ENCODE measurements at regions not wholly inside any gene's neighbourhood (a gene's known extent, or its start where the extent isn't known, plus 50 kb on each side); places are given as distances from the start of the nearest gene placed in this dataset.

- no peak for TF ChIP-seq ZNF274 (IDR thresholded peaks at IDR 0.05; ENCODE audit: low read depth, low read length)
- no peak for TF ChIP-seq SUZ12 (IDR thresholded peaks at IDR 0.05; ENCODE audit: extremely low read depth, insufficient read depth, insufficient read length)
- no peak for TF ChIP-seq YY1 (IDR thresholded peaks at IDR 0.05; ENCODE audit: insufficient read depth, insufficient read length)
These were observed 51.1 kb upstream of the PODXL start for GRCh38 chr7:131607291-131608115.

All from NT2/D1 (cell line).